NCI-H345 (cell line): ENCODE measurements at regions not wholly inside any gene's neighbourhood (a gene's known extent, or its start where the extent isn't known, plus 50 kb on each side); places are given as distances from the start of the nearest gene placed in this dataset.

Experiments used
- DNase-seq: peaks from one replicate; lab custom pipeline; 2025; lab: John Stamatoyannopoulos, UW

DNA sequence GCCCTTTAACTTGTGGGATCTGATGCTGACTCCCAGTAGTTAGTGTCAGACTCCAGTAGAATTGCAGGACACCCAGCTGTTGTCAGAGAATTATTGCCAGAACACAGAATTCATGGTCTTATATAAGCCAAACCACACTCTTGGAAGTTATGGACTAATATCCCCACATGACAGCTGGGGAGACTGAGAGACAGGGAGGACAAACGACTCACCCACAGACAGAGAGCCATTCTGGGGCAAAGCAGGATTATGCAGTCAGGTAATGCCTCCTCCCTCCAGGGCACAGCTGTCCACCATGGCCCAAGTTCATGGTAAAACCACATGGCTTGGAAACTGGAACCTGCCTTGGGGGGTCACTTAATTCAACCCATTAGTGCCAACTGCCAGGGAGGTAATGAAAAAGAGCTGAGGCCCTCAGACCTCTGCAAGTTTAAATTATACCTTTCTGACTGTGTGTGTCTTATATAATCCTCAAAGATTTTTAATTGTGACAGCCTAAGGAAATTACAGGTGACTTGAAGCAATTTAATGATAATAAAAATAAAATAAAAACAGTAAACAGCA lies 299.5 kb downstream of the BUD13 start:
- DNase-seq: no peak

DNA sequence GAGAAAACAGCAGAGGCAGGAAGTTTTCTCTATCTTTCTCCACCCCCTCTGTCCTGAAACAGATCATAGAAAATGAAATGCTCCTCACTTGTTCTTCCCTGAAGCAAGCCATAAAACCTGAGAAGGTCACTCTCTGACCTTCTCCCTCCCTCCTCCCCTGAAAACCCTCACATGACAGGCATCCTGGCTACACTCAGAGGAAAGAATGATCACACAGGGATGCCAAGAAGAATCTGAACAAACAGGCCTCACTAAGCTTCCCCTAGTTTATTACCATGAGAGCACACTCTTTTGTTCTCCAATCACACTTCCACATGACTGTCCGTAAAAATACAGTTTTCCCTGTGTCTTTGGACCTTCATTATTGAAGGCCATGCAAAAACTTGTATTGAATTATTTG lies 300.1 kb downstream of the BUD13 start:
- DNase-seq: no peak

DNA sequence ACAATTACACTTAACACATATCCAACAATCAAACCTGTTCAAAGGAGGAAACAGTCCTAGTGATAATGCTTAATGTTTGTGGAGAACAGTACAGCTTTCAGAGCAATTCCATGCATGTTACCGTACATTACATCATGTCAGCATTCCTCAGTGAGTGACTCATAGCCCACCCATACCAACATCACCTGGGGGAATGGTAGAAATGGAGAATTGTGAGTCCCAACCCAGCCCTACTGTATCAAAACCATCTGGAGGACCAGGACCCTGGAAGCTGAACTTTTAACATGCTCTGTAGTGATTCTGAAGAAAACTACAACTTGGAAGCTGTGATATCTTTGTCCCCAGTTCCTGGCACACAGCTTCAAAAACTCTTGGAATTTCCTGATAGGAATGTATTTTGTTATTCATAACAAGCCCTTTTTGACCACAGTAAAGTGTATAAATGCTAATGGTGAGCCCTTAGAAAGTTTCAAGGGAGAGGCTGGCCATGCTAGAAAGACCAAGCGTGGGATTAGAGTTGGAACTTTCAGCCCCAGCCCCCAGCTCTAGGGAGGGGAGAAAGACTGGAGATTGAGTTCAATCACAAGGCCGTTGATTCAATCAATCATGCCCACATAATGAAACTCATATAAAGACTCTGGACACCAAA lies 301.1 kb downstream of the BUD13 start:
- DNase-seq: no peak

DNA sequence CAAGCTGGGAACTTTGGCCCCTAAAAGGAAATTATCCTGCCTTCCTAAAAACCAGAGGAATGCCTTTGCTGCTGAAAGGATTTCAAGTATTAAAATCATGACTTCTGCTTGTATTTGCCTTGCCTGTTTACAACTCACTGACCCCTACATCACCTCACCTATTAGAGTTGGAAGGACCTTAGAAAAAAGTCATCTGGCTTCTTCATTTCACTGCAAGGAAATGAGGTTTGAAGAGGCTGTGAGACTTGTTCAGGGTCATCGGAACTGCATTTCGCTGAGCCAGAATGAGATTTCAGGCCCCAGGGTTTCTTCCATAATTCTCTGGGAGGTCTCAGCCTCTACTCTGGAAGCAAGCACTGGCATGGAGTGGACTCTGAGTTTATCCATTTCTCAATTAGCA lies 304.1 kb downstream of the BUD13 start:
- no peak for DNase-seq

DNA sequence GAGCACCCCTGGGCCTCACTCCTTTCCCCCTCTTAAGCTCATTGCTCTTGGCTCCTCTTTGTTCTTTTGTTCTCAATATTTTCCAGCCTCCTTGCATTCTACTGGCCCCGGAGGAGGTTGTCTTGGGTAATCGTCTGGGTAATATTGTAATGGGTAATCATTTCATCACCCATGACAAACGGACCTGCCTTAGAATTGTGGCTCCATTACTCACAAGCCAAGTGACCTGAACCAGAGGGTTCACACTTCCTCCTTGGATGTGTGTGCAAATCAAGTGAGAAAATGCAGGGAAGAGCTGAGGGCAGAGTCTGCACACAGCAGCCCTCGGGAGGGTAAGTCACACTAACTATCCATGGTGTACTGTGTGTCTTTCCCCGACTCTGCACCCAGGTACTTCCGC lies 305.0 kb downstream of the BUD13 start:
- DNase-seq: no peak

DNA sequence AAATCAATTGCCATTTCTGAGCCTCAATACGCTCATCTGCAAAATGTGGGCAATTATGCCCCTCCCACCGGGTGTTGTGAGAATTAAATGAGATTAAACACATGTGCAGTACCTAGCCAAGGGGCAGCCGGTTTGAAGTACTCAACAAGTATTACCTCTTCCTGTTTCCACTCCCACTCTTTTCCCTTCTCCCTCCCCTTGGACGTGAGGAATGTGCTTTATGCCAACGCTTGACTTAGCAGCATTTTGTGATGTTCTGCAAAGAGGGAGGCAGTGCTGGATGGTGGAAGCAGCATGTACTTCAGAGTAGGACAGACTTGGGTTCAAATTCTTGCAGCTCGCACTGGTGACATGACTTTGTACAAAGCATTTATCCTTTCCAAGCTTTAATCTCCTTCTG lies 306.0 kb downstream of the BUD13 start:
- no peak for DNase-seq

DNA sequence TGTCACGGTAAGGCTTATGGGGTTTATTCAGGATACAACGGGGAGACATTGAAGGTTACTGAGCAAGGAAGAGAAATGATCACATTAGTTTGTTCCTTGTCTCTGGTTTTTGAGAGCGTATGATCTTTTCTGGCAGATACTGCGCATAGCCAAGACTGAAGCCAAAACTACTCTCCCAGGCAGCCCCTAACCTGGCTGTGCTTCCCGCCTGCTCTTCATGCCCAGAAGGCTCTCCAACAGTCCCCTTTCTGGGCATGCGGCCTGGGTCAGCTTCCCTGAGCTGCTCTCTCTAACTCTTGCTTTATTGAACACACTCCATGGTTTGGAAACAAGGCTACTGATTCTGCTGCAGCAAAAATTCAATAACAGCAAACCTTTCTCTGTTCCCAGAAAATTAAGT lies 306.6 kb downstream of the BUD13 start:
- DNase-seq: no peak

DNA sequence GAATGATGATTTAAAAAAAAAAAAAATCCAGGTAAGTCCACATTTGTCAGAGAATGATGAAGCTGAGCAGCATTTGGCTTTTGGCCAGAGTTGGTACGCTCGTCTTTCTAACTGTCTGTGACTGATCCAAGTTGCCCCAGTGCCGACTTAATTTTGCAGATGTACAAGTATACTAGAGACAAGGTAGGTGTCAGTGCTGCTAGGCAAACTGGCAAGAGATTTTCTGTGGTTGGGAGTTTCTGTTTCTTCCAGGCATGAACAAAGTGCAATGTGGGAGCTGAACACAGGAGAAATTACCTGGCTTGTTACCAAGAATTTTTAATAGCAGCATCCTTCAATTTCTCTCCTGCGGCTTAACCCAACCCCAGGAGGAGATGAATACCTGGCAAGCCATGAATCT lies 307.7 kb downstream of the BUD13 start:
- DNase-seq: no peak

DNA sequence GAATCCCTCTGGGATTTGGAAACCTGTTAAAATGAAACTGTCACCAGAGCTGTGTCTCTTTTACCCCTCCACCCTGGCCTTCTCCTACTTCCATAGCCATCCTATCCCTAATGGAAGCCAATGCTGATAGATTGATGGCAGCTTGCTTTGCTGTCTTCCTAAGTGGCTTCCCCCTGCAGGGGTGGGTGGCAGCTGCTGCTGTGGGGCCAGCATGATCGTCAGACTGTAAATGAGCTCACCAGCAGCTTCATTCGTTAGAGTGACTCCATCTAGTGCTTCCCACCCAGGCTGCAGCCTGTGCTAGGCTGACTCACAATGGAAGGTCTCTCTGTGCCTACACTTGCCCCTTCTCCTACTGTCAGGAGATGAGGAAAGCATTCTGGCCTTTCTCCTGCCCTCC lies 311.0 kb downstream of the BUD13 start:
- peak; percentile 73 for DNase-seq

DNA sequence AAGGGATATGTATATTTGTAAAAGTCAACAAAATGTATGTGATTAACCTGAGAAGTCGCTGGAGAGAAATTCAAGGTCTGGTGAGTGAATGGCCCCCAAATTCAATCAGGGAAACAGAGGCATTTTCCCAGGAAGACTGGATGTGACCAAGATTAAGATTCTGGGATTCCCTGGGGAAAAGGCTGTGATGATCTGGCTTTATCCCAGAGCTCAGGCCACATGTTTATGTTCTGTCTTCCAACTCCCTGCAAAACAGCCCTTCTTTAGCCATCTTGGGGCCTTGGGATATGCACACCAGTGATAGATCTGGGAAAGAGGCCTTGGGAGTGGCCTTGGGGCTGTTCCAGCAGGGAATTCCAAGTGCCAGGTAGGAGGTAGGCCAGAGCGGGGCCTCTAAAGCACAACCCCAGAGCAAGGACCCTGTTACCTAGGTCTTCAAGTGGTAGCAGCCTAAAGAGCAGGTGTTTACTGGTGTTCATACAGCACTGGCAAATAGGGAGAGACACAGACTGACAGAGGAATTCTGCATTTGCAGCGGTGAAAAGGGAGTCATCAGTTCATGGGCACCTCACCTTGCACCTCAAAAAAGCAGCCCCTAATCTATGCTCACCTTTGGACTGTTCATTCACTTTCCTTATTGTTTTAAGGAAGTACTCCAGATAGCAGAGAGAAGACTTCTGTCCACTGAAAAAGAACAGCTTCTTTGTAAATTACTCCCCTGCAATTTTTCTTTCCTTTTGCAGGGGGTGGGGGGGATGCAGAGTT lies 312.4 kb downstream of the BUD13 start:
- DNase-seq: no peak

DNA sequence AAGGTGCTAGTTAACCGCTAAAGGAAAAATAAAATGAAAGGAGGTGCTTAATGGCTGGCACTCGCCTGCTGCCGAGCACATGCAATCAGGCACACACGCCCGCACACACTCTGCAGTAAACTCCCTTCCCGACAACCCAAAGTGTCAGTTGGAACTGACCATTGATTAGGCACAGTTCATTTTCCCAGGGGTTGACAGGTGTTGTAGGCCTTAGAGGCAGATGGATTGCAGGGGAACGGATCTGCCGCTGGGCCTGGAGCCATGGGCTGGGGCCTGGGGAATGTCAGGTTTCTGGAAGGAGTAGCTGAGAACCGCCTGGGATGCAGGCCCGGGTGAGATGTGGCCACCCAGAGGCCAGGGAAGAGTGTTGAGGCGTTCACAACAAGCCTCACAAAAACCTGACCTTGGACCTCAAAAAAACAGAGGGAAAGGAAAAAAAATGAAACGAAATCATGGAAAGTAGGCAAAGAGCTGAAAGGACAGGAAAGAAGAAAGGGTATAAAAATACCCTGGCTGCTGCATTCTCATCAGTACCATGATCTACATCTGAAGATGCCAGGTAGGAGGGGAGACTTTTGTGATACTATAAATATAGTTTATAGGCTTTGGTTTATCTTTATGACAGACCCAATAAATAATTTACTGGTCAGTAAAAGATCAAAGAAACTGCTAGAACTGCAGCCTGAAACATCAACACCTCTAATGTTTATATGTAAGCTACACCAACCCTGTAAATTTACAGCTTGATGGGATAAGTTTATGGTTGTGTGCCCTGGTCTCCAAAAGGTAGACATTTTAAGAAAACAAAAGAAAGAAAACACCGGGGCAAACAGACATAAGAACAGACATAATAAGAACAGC lies 313.4 kb downstream of the BUD13 start:
- DNase-seq: no peak

DNA sequence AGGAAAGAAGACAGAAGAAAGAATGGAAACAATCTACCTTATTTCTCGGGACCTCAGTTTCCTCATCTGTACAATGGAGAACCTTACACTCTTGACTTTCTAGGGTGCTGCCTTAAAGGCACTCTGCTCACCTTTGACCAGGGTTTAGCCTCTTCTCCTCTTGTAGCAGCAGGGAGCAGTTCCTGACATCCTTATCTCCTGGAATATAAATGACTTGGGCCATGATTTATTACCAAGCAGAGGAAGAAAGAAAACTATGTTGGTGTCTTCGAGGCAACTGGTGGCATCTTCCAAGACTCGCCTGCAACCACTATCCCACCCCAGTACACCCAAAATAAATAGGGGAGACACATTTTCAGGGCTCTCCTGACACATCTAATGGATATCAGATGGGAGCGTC lies 314.2 kb downstream of the BUD13 start:
- DNase-seq: no peak

DNA sequence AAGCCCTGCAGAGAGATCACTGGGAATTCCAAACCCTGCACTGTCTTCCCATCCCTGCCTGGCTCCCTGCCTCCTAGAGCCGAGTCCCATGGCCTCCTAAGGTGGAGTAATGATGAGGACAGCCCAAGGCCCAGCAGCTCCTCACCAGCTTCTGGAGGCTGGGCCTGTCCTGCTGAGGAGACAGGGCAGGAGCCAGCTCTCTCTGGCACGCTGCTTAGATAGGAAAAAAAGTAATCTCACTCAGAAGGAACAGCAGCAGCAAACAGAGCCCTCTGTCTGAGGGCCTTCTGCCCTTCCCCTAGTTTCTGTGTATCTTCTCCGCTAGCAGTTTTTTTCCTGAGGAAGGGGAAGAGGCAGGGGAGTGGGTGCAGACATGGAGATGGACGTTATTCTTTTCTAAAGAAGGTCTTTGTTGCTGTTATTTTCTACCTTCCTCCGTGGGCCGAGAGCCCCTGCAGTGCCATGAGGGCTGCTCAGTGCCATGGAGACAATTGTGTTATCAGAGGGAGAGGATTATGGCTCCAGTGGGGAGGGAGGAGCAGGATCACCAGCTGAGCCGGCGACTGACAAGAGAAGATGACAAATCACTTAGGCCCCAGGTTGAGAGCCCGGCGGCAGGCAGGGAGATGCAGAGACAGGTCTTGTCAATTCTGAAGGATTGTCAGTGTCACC lies 315.3 kb downstream of the BUD13 start:
- peak; percentile 87 for DNase-seq

DNA sequence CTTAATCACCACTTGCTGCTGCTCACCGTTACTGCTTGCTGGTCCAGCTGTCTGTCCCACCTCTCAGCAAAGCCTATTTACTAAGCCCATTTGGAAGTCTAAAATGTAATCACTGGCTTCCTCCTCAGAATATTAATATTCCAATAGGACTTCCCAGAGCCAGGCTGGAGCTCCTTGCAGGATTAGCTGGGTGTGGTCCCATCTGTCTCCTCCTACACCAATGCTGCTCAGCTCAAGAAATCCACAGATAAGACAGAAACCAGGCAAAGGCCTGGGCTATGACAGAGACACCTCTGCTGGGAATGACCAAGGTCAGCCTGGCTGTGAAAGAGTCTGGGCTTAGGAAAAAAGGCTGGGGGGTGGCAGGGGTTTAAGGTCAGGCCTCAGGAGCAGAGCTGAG lies 317.8 kb downstream of the BUD13 start:
- DNase-seq: no peak

DNA sequence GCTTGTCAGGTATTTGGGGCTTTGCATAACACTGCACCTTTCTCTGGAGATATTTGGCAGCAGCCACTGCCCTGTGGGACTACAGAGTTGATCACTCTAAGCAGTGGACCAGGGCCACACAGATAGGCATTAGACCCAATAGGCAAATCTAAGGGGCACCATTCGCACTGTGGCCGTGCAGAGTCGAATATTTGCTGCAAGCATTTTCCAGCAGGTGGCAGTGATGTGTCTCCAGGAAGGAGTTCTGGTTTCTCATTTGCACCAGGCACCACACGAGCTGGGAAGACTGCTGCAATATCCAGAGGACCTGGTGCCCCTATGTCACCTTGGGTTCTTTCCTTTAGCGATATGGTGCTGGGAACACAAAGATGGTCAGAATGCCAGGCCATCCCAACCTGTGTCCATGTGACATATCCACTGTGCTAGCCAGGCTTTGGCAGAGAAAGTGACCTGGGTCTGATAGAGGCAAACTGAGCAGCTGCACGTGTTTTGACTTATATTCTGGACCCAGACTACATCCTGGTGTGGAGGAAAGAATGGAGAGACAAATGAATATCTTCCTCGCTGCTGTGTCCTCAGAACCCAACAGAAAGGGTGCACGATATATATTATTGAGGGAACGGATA lies 318.7 kb downstream of the BUD13 start:
- peak; percentile 54 for DNase-seq

DNA sequence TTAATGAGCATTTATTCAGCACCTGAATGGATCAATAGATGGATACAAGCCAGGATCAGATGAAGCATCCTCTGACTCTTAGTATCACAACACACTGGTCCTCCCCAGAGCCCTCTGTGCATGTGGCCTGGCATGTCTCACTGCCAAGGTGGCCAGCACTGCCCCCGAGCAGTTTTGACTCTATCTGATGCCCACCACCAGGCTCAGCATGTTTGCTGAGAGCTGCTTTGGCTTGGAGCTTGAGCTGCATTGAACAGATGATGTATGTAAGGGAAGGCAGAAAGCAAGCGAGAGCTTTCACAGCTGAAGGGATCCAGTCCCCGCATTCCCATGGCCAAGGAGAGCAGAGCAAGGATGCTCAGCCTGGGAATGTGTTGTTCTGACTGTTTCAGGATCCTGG lies 320.3 kb downstream of the BUD13 start:
- DNase-seq: no peak

DNA sequence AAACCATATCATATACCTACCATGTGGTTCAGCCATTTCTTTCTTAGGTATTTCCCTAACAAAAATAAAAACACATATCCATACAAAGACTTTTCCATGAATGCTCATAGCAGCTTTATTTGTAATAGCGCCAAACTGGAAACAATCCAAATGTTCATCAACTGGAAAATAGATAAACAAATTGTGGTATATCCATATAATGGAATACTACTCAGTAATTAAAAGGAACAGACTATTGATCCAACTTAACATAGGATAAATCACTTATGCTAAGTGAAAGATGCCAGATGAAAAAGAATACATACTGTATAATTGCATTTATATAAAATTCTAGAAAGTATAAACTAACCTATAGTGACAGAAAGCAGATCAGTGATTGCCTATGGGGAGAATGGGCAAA lies 323.3 kb downstream of the BUD13 start:
- DNase-seq: no peak

DNA sequence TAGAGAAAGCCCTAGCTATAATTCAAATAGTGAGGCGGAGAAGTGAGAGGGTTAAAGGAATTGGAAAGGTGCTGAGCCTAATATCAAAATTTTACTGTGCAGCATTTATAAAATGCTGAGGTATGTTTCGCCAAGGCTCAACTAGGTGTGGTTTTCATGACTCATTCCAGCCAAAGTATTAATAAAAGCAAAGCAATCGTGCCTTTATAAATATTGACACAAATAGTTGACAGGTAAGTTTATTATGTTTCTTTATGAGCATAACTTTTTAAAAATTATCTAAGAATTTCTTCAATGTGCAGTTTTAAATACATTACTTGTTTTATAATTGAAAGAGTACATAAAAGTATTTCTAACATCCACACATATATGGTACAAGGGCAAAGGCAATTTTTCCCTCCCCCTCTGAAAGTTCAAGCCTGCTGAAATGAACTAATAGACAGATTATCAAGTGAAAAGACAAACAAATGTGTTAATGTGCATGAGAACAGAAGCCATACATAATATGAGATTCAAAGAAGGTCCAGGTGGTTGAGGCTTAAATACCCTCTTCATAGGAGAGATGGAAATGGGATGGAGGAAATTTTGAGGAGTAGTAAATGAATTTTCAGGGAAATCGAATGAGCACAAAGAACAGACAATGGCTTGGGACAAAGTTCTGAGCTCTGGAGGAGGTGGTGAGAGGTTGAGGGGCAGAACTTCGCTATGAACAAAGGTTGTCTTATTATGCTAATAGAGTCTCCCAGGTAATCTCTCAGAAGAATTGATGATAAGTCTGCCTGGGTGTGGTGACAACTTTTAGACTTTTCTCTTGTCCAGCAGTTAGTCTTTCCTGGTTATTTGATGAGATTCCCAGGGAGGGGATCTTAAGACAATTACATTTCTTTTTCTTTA lies 326.5 kb downstream of the BUD13 start:
- no peak for DNase-seq

DNA sequence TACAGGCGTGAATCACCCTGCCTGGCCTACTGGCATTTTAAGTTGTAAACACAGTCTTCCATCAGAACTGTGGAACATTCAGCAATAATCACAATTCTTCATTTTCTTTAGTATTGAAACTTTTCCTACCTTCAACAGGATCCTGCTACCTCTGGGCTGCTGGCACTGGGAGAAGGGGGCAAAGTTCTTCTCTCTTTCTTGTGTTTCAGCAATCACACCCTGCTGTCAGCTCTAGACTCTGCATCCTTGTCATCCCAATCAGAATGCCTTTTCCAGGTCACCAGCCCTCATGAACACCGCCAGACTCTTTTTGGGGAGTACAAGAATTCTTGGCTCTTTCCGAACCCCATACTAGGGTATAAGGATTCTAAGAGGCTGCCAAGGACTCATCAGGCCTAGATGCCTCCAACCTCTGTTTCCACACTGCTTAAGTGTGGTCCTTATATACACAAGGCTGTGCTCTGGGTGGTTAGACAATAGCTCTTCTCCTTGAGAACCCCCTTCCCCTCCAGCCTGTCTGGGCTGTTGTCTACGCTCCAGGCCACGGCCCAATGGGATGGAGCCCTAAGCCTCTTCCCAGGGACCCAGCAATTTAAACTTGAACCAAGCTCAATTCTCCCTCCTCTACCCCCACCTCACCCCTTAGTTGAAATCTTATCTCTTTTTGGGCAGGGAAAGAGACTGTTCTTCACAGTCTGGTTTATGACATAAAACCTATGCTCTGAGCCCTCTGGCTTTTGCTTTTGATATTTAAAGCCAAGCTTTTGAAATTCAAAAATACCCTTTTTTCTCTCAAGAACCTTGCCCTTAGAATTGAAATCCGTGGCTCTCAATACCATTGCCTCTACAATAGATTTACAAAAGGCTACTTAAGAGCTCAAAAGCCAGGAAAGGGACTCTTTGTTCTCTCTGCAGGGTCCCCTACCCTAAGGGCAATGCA lies 327.4 kb downstream of the BUD13 start:
- DNase-seq: no peak
